ENCODE measurements at regions not wholly inside any gene's neighbourhood (a gene's known extent, or its start where the extent isn't known, plus 50 kb on each side); places are given as distances from the start of the nearest gene placed in this dataset.
"Not testable (repeated sequence)": the region's sequence is repeated elsewhere in the genome, so short reads cannot be mapped to it uniquely, and the experiment has no call there.

- CTCF ChIA-PET, result no interaction called here
- no peak for TF ChIP-seq CTCF (IDR thresholded peaks at IDR 0.05; ENCODE audit: low read depth, low read length)
- POLR2A ChIA-PET, result no interaction called here
- no peaks in the 10 kb centered on the region for H3K9me3 ChIP-seq (ENCODE audit: control insufficient read depth, insufficient read depth, low read length)
- no peak overlapping the region for H3K27ac ChIP-seq (ENCODE audit: low read depth, low read length)
- no peaks in the 10 kb centered on the region for H3K27me3 ChIP-seq (ENCODE audit: control insufficient read depth, insufficient read depth, low read length)
- no peak overlapping the region for H3K4me3 ChIP-seq (ENCODE audit: low read depth, low read length)
- DNase-seq (ENCODE audit: low read depth, low spot score), result no peak
Observed at GRCh38 chr3:99315896-99316295, 322.5 kb upstream of the COL8A1 start.

DNA sequence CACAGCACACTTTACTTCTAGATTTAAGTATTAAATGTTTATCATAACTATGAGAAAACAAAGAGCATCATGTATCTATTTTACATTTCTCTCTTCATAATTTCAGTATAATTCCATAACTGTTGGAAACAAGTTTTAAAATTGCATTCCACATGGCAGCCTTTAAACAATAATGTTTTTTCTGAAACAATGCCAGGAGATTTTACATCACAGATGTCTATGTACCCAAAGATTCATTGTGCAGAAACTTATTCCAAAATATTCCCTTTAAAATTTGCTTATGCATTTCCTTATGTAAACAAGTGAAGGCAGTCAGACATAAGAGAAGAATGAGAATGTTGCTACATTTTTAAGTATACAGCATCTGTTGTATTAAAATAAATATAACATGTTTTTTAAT is 324.9 kb upstream of the COL8A1 start:
- ChIA-PET POLR2A (no interaction called here), CTCF (no interaction called here)
- Histone ChIP-seq H3K27ac (ENCODE audit: low read depth, low read length) (no peak overlapping the region), H3K9me3 (ENCODE audit: control insufficient read depth, insufficient read depth, low read length) (no peaks in the 10 kb centered on the region), H3K27me3 (ENCODE audit: control insufficient read depth, insufficient read depth, low read length) (no peaks in the 10 kb centered on the region), H3K4me3 (ENCODE audit: low read depth, low read length) (no peak overlapping the region)
- TF ChIP-seq CTCF (IDR thresholded peaks at IDR 0.05; ENCODE audit: low read depth, low read length), result no peak
- no peak for DNase-seq (ENCODE audit: low read depth, low spot score)

GRCh38 chr3:99298661-99299060 is 339.7 kb upstream of the COL8A1 start:
- H3K9me3 ChIP-seq (ENCODE audit: control insufficient read depth, insufficient read depth, low read length), result no peaks in the 10 kb centered on the region
- no peak overlapping the region for H3K27ac ChIP-seq (ENCODE audit: low read depth, low read length)
- TF ChIP-seq CTCF (IDR thresholded peaks at IDR 0.05; ENCODE audit: low read depth, low read length), result no peak
- no peak overlapping the region for H3K4me3 ChIP-seq (ENCODE audit: low read depth, low read length)
- ChIA-PET CTCF (interaction anchor here (1.3 kb wide), 1 partner anchor 346 kb away, joined by 3 read pairs; no protein-coding TSS in a partner anchor), POLR2A (no interaction called here)
- no peak for DNase-seq (ENCODE audit: low read depth, low spot score)
- no peaks in the 10 kb centered on the region for H3K27me3 ChIP-seq (ENCODE audit: control insufficient read depth, insufficient read depth, low read length)

- Histone ChIP-seq H3K27me3 (ENCODE audit: control insufficient read depth, insufficient read depth, low read length) (no peaks in the 10 kb centered on the region), H3K9me3 (ENCODE audit: control insufficient read depth, insufficient read depth, low read length) (no peaks in the 10 kb centered on the region), H3K27ac (ENCODE audit: low read depth, low read length) (no peak overlapping the region), H3K4me3 (ENCODE audit: low read depth, low read length) (no peak overlapping the region)
- ChIA-PET CTCF (no interaction called here), POLR2A (no interaction called here)
- DNase-seq (ENCODE audit: low read depth, low spot score), result no peak
- TF ChIP-seq CTCF (IDR thresholded peaks at IDR 0.05; ENCODE audit: low read depth, low read length), result no peak
Observed at GRCh38 chr3:99295836-99296235, 342.6 kb upstream of the COL8A1 start.

- H3K9me3 ChIP-seq (ENCODE audit: control insufficient read depth, insufficient read depth, low read length); POLR2A ChIA-PET; H3K27me3 ChIP-seq (ENCODE audit: control insufficient read depth, insufficient read depth, low read length); DNase-seq (ENCODE audit: low read depth, low spot score); H3K4me3 ChIP-seq (ENCODE audit: low read depth, low read length); H3K27ac ChIP-seq (ENCODE audit: low read depth, low read length): not testable (repeated sequence)
- CTCF ChIA-PET, result interaction anchor here (0.8 kb wide), 1 partner anchor 122 kb away, joined by 3 read pairs; no protein-coding TSS in a partner anchor
Observed at GRCh38 chr3:99294092-99294491, 344.3 kb upstream of the COL8A1 start.

DNA sequence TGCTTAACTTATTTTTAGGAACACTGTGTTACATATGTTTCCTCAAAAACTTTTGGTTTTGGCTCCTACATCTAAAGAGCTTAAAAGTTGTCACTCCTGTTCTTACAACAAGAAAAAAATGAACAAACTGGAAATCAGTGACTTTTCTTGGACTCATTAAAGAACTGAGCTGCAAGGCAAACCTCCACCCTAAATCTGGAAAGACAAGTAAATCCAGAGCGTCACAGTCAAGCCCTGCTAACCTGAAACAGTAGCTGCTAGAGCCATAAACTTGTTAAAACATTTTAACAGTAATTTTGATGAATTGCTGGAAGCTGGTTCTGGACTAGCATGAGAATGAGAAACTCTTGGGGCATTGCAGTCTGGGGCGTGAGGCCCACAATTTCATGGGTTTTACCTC is 350.5 kb upstream of the COL8A1 start:
- TF ChIP-seq CTCF (IDR thresholded peaks at IDR 0.05; ENCODE audit: low read depth, low read length), result no peak
- Histone ChIP-seq H3K27me3 (ENCODE audit: control insufficient read depth, insufficient read depth, low read length) (no peaks in the 10 kb centered on the region), H3K27ac (ENCODE audit: low read depth, low read length) (no peak overlapping the region), H3K9me3 (ENCODE audit: control insufficient read depth, insufficient read depth, low read length) (no peaks in the 10 kb centered on the region), H3K4me3 (ENCODE audit: low read depth, low read length) (no peak overlapping the region)
- DNase-seq (ENCODE audit: low read depth, low spot score), result no peak
- ChIA-PET CTCF (no interaction called here), POLR2A (no interaction called here)

Measured in AG04450 (cell line).